ENCODE measurements at regions not wholly inside any gene's neighbourhood (a gene's known extent, or its start where the extent isn't known, plus 50 kb on each side); places are given as distances from the start of the nearest gene placed in this dataset.

DNA sequence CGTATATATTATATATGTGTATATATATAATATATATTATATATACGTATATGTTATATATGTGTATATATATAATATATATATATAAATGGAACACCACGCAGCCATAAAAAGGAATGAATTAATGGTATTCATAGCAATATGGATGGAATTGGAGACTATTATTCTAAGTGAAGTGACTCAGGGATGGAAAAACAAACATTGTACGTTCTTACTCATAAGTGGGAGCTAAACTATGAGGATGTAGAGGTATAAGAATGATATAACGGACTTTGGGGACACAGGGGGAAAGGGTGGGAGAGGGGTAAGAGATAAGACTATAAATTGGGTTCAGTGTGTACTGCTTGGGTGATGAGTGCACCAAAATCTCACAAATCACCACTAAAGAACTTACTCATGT is 1388.9 kb downstream of the C4orf33 start:
- no peaks in the 10 kb centered on the region for H3K4me1 ChIP-seq (ENCODE audit: control insufficient read depth in 5 of 5, insufficient read depth in 5 of 5, low read length in 5 of 5)
- DNase-seq, result no peak
- no peak for ATAC-seq (ENCODE audit: insufficient read depth, low FRiP score)
- H3K4me3 ChIP-seq, result no peak overlapping the region
- no peaks in the 10 kb centered on the region for H3K36me3 ChIP-seq (ENCODE audit: control insufficient read depth in 4 of 4, insufficient read depth in 4 of 4, low read length in 4 of 4)
- H3K9me3 ChIP-seq (ENCODE audit: control insufficient read depth in 4 of 4, insufficient read depth in 3 of 4, low read length in 3 of 4), result no peaks in the 10 kb centered on the region
- H3K27me3 ChIP-seq (ENCODE audit: control insufficient read depth in 3 of 3, insufficient read depth in 3 of 3, low read length in 2 of 3), result no peaks in the 10 kb centered on the region
- 81 to 88% methylated on average over 5 of the region's 5 CpGs for WGBS, 2 donors
- no peak overlapping the region for H3K27ac ChIP-seq (ENCODE audit: low read depth in 1 of 2, low read length in 1 of 2)
- H3K9ac ChIP-seq (ENCODE audit: insufficient read depth in 1 of 2, low read length in 2 of 2), result no peak overlapping the region
- TF ChIP-seq, protein P1, sequence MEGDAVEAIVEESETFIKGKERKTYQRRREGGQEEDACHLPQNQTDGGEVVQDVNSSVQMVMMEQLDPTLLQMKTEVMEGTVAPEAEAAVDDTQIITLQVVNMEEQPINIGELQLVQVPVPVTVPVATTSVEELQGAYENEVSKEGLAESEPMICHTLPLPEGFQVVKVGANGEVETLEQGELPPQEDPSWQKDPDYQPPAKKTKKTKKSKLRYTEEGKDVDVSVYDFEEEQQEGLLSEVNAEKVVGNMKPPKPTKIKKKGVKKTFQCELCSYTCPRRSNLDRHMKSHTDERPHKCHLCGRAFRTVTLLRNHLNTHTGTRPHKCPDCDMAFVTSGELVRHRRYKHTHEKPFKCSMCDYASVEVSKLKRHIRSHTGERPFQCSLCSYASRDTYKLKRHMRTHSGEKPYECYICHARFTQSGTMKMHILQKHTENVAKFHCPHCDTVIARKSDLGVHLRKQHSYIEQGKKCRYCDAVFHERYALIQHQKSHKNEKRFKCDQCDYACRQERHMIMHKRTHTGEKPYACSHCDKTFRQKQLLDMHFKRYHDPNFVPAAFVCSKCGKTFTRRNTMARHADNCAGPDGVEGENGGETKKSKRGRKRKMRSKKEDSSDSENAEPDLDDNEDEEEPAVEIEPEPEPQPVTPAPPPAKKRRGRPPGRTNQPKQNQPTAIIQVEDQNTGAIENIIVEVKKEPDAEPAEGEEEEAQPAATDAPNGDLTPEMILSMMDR (IDR thresholded peaks at IDR 0.05; ENCODE audit: control extremely low read depth, extremely low read depth), result no peak

DNA sequence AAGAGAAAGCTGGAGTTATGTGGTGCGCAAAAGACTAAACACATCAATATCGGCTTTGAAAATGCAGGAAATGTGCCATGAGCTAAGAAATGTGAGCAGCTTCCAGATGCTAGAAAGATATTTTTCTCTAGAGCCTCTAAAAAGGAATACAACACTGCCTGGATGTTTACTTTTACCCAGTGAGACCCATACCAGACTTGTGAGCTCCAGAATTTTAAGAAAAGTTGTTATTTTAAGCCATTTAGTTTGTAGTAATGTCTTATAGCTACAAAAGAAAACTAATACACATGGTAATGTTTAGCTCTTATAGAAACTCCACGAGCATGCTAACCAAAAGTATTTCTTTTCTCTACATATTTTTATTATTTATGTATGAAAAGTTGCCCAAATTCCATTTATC is 1389.4 kb downstream of the C4orf33 start:
- WGBS, 2 donors, result 70 to 80% methylated on average over 3 of the region's 3 CpGs
- Histone ChIP-seq H3K27me3 (ENCODE audit: control insufficient read depth in 3 of 3, insufficient read depth in 3 of 3, low read length in 2 of 3) (no peaks in the 10 kb centered on the region), H3K4me1 (ENCODE audit: control insufficient read depth in 5 of 5, insufficient read depth in 5 of 5, low read length in 5 of 5) (no peaks in the 10 kb centered on the region), H3K9ac (ENCODE audit: insufficient read depth in 1 of 2, low read length in 2 of 2) (no peak overlapping the region), H3K27ac (ENCODE audit: low read depth in 1 of 2, low read length in 1 of 2) (no peak overlapping the region), H3K9me3 (ENCODE audit: control insufficient read depth in 4 of 4, insufficient read depth in 3 of 4, low read length in 3 of 4) (no peaks in the 10 kb centered on the region), H3K4me3 (no peak overlapping the region), H3K36me3 (ENCODE audit: control insufficient read depth in 4 of 4, insufficient read depth in 4 of 4, low read length in 4 of 4) (no peaks in the 10 kb centered on the region)
- ATAC-seq (ENCODE audit: insufficient read depth, low FRiP score) (no peak), DNase-seq (no peak)
- TF ChIP-seq, protein P1 (IDR thresholded peaks at IDR 0.05; ENCODE audit: control extremely low read depth, extremely low read depth), result no peak

DNA sequence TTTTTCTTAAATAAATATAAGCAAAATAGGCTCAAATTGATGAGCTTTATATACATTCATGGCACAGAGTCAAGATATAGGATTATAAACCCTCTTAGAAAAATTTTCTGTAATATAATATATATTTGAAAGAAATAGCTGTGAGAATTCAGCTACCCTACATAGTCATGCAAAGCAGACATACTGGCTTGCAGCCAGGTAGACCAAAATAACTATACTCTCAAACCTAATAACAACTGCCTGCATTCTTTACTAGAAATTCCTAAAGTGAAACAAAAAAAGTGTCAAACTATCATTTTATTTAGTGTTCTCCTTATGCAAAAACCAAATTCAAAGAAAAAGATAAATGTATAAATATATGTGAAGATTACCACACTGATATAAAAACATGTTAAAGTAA is 1390.2 kb downstream of the C4orf33 start:
- Histone ChIP-seq H3K9ac (ENCODE audit: insufficient read depth in 1 of 2, low read length in 2 of 2) (no peak overlapping the region), H3K9me3 (ENCODE audit: control insufficient read depth in 4 of 4, insufficient read depth in 3 of 4, low read length in 3 of 4) (no peaks in the 10 kb centered on the region), H3K27ac (ENCODE audit: low read depth in 1 of 2, low read length in 1 of 2) (no peak overlapping the region), H3K27me3 (ENCODE audit: control insufficient read depth in 3 of 3, insufficient read depth in 3 of 3, low read length in 2 of 3) (no peaks in the 10 kb centered on the region), H3K4me1 (ENCODE audit: control insufficient read depth in 5 of 5, insufficient read depth in 5 of 5, low read length in 5 of 5) (no peaks in the 10 kb centered on the region), H3K4me3 (no peak overlapping the region), H3K36me3 (ENCODE audit: control insufficient read depth in 4 of 4, insufficient read depth in 4 of 4, low read length in 4 of 4) (no peaks in the 10 kb centered on the region)
- DNase-seq (peak in 2 of 3 donors; percentile 52 to 68), ATAC-seq (ENCODE audit: insufficient read depth, low FRiP score) (no peak)
- TF ChIP-seq, protein P1 (IDR thresholded peaks at IDR 0.05; ENCODE audit: control extremely low read depth, extremely low read depth), result no peak

DNA sequence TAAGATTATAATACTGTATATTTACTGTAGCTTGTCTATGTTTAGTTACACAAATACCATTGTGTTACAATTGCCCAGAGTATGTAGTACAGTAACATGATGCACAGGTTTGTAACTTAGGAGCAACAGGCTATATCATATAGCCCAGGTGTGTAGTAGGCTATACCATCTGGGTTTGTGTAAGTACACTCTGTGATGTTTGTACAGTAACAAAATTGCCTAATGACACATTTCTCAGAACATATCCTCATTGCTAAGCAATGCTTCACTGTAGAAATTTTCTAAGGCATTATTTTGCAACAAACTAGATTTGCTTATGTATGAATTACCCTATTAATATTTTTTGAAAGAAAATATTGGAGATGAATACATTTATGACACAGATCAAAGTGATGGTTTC is 1390.9 kb downstream of the C4orf33 start:
- H3K27ac ChIP-seq (ENCODE audit: low read depth in 1 of 2, low read length in 1 of 2), result no peak overlapping the region
- H3K9ac ChIP-seq (ENCODE audit: insufficient read depth in 1 of 2, low read length in 2 of 2), result no peak overlapping the region
- H3K36me3 ChIP-seq (ENCODE audit: control insufficient read depth in 4 of 4, insufficient read depth in 4 of 4, low read length in 4 of 4), result no peaks in the 10 kb centered on the region
- no peaks in the 10 kb centered on the region for H3K27me3 ChIP-seq (ENCODE audit: control insufficient read depth in 3 of 3, insufficient read depth in 3 of 3, low read length in 2 of 3)
- TF ChIP-seq, protein P1 (IDR thresholded peaks at IDR 0.05; ENCODE audit: control extremely low read depth, extremely low read depth), result no peak
- no peak overlapping the region for H3K4me3 ChIP-seq
- DNase-seq (no peak), ATAC-seq (ENCODE audit: insufficient read depth, low FRiP score) (no peak)
- H3K4me1 ChIP-seq (ENCODE audit: control insufficient read depth in 5 of 5, insufficient read depth in 5 of 5, low read length in 5 of 5), result no peaks in the 10 kb centered on the region
- H3K9me3 ChIP-seq (ENCODE audit: control insufficient read depth in 4 of 4, insufficient read depth in 3 of 4, low read length in 3 of 4), result no peaks in the 10 kb centered on the region

Measured in lung (tissue), 11 donors.